Colonic mucosa (tissue), 4 donors: ENCODE measurements at regions not wholly inside any gene's neighbourhood (a gene's known extent, or its start where the extent isn't known, plus 50 kb on each side); places are given as distances from the start of the nearest gene placed in this dataset.

Experiments used
- DNase-seq: peaks from one replicate; pipeline ENCODE4 v3.0.0-alpha.2; 2020
- H3K27ac ChIP-seq: fragments of 200-600 bp; one replicate; pipeline ENCODE4 v1.8.0; 2021
- H3K27me3 ChIP-seq: fragments of 200-600 bp; one replicate; pipeline ENCODE4 v1.8.0; 2021
- H3K36me3 ChIP-seq: fragments of 200-600 bp; one replicate; pipeline ENCODE4 v1.8.0; 2021
- H3K4me1 ChIP-seq: fragments of 200-600 bp; one replicate; pipeline ENCODE4 v1.8.0; 2021; ENCODE audit warnings: mild to moderate bottlenecking
- H3K4me3 ChIP-seq: fragments of 200-600 bp; one replicate; pipeline ENCODE4 v1.8.0; 2021
- H3K9ac ChIP-seq, 2 donors: one replicate each; pipeline ENCODE4 v1.7.0; 2013; ENCODE audit warnings: control low read depth in 2 of 2, low read depth in 2 of 2, low read length in 2 of 2
- H3K9me3 ChIP-seq: fragments of 200-600 bp; one replicate; pipeline ENCODE4 v1.8.0; 2021
- CTCF ChIP-seq: fragments of 200-600 bp; IDR thresholded peaks from one replicate; pipeline ENCODE4 v1.8.0; 2022; ENCODE audit warnings: antibody characterized with exemption, mild to moderate bottlenecking
- intact Hi-C: fragments of 100-400 bp; cut with DNase I; formaldehyde crosslinking; loops from one replicate; pipeline ENCODE4 v1.14.1; 2022
- donor health status: healthy.
- donor health status: DM: no; HTN: no; CAD: no.
- donor health status: DM: no; HTN: no; CAD: no.

- Histone ChIP-seq H3K9me3 (no peaks in the 10 kb centered on the region), H3K4me1 (no peaks in the 10 kb centered on the region)
Measured at GRCh38 chr1:188557053-188557452, 1728.3 kb downstream of the PLA2G4A start.

GRCh38 chr1:188582911-188583532, 1754.3 kb downstream of the PLA2G4A start:
- Histone ChIP-seq H3K27me3 (no peaks in the 10 kb centered on the region), H3K9ac (no peak overlapping the region), H3K9me3 (no peaks in the 10 kb centered on the region), H3K36me3 (no peaks in the 10 kb centered on the region), H3K27ac (no peak overlapping the region), H3K4me1 (no peaks in the 10 kb centered on the region), H3K4me3 (no peak overlapping the region)
- intact Hi-C loops: no loop called here
- TF ChIP-seq CTCF: no peak
- DNase-seq: no peak

More at GRCh38 chr1:188557053-188557452, 1728.3 kb downstream of the PLA2G4A start:
- DNase-seq: no peak
- Histone ChIP-seq H3K27me3 (no peaks in the 10 kb centered on the region), H3K9ac (no peak overlapping the region), H3K4me3 (no peak overlapping the region), H3K27ac (no peak overlapping the region), H3K36me3 (no peaks in the 10 kb centered on the region)
- intact Hi-C loops: no loop called here
- no peak for TF ChIP-seq CTCF

GRCh38 chr1:188584119-188584518, 1755.4 kb downstream of the PLA2G4A start:
- intact Hi-C loops: no loop called here
- H3K4me1 ChIP-seq: no peaks in the 10 kb centered on the region
- no peaks in the 10 kb centered on the region for H3K36me3 ChIP-seq
- no peak overlapping the region for H3K9ac ChIP-seq
- no peak overlapping the region for H3K4me3 ChIP-seq
- DNase-seq: no peak
- H3K27me3 ChIP-seq: no peaks in the 10 kb centered on the region
- no peaks in the 10 kb centered on the region for H3K9me3 ChIP-seq
- H3K27ac ChIP-seq: no peak overlapping the region
- no peak for TF ChIP-seq CTCF

- TF ChIP-seq CTCF: no peak
- Histone ChIP-seq H3K27me3 (no peaks in the 10 kb centered on the region), H3K9me3 (no peaks in the 10 kb centered on the region), H3K4me1 (no peaks in the 10 kb centered on the region), H3K27ac (no peak overlapping the region), H3K4me3 (no peak overlapping the region), H3K9ac (no peak overlapping the region), H3K36me3 (no peaks in the 10 kb centered on the region)
- intact Hi-C loops: no loop called here
- no peak for DNase-seq
Measured at GRCh38 chr1:188590641-188591040, 1761.9 kb downstream of the PLA2G4A start.

GRCh38 chr1:188594542-188595235, 1765.9 kb downstream of the PLA2G4A start:
- no peak overlapping the region for H3K9ac ChIP-seq
- no peaks in the 10 kb centered on the region for H3K9me3 ChIP-seq

More at GRCh38 chr1:188594542-188595235, 1765.9 kb downstream of the PLA2G4A start:
- intact Hi-C loops: no loop called here
- Histone ChIP-seq H3K4me3 (no peak overlapping the region), H3K36me3 (no peaks in the 10 kb centered on the region), H3K4me1 (no peaks in the 10 kb centered on the region), H3K27me3 (no peaks in the 10 kb centered on the region), H3K27ac (no peak overlapping the region)
- TF ChIP-seq CTCF: no peak
- DNase-seq: no peak
